Upper lobe of right lung (tissue), 1 donor: ENCODE measurements at regions not wholly inside any gene's neighbourhood (a gene's known extent, or its start where the extent isn't known, plus 50 kb on each side); places are given as distances from the start of the nearest gene placed in this dataset.

Experiments
- ATAC-seq: fragments of 200-7000 bp; cut with Tn5 transposase; one replicate; pipeline ENCODE4 v1.9.1; 2020; ENCODE audit warnings: mild to moderate bottlenecking, moderate library complexity
- DNase-seq: peaks from one replicate; pipeline ENCODE4 v3.0.0-alpha.2; 2020
- H3K27ac ChIP-seq: fragments of 200-600 bp; one replicate; pipeline ENCODE4 v1.8.0; 2022
- H3K27me3 ChIP-seq: fragments of 200-600 bp; one replicate; pipeline ENCODE4 v1.8.0; 2022; ENCODE audit warnings: mild to moderate bottlenecking
- H3K36me3 ChIP-seq: fragments of 200-600 bp; one replicate; pipeline ENCODE4 v1.8.0; 2022
- H3K4me1 ChIP-seq: fragments of 200-600 bp; one replicate; pipeline ENCODE4 v1.8.0; 2022
- H3K4me3 ChIP-seq: fragments of 200-600 bp; one replicate; pipeline ENCODE4 v1.8.0; 2022; ENCODE audit warnings: mild to moderate bottlenecking
- H3K9me3 ChIP-seq: fragments of 200-600 bp; one replicate; pipeline ENCODE4 v1.8.0; 2022
- CTCF ChIP-seq: fragments of 200-600 bp; IDR thresholded peaks from one replicate; pipeline ENCODE4 v1.8.0; 2022; ENCODE audit warnings: antibody characterized with exemption
- intact Hi-C: fragments of 100-400 bp; cut with DNase I; formaldehyde crosslinking; loops from one replicate; pipeline ENCODE4 v1.11.0; 2022
- donor health status: DM: no; HTN: yes; CAD: no; lungs with severe emphysema.

- Histone ChIP-seq H3K4me1 (no peaks in the 10 kb centered on the region), H3K9me3 (no peaks in the 10 kb centered on the region), H3K27ac (no peak overlapping the region), H3K4me3 (no peak overlapping the region), H3K36me3 (no peaks in the 10 kb centered on the region), H3K27me3 (no peaks in the 10 kb centered on the region)
- no peak for TF ChIP-seq CTCF
- no peak for DNase-seq
- no peak for ATAC-seq
- intact Hi-C loops = no loop called here
Measured at GRCh38 chr5:173494446-173494845, 122.0 kb downstream of the BOD1 start.

- no peaks in the 10 kb centered on the region for H3K4me1 ChIP-seq
Measured at GRCh38 chr5:173493846-173494245, 122.6 kb downstream of the BOD1 start.

GRCh38 chr5:173493040-173493439, 123.4 kb downstream of the BOD1 start:
- H3K27ac ChIP-seq = no peak overlapping the region
- H3K4me3 ChIP-seq = no peak overlapping the region
- H3K4me1 ChIP-seq = no peaks in the 10 kb centered on the region
- intact Hi-C loops = no loop called here
- no peaks in the 10 kb centered on the region for H3K27me3 ChIP-seq
- H3K36me3 ChIP-seq = no peaks in the 10 kb centered on the region
- H3K9me3 ChIP-seq = no peaks in the 10 kb centered on the region
- no peak for TF ChIP-seq CTCF
- DNase-seq (no peak), ATAC-seq (no peak)

More at GRCh38 chr5:173493846-173494245, 122.6 kb downstream of the BOD1 start:
- Histone ChIP-seq H3K4me3 (no peak overlapping the region), H3K27ac (no peak overlapping the region), H3K36me3 (no peaks in the 10 kb centered on the region), H3K9me3 (no peaks in the 10 kb centered on the region), H3K27me3 (no peaks in the 10 kb centered on the region)
- TF ChIP-seq CTCF = no peak
- DNase-seq (no peak), ATAC-seq (no peak)
- intact Hi-C loops = no loop called here

GRCh38 chr5:173490681-173491080, 125.8 kb downstream of the BOD1 start:
- no peak for TF ChIP-seq CTCF
- DNase-seq = no peak
- Histone ChIP-seq H3K36me3 (no peaks in the 10 kb centered on the region), H3K27ac (no peak overlapping the region), H3K9me3 (no peaks in the 10 kb centered on the region), H3K4me1 (no peaks in the 10 kb centered on the region), H3K27me3 (no peaks in the 10 kb centered on the region), H3K4me3 (no peak overlapping the region)
- no peak for ATAC-seq
- intact Hi-C loops = no loop called here

- H3K27ac ChIP-seq = no peak overlapping the region
- H3K9me3 ChIP-seq = no peaks in the 10 kb centered on the region
- no peaks in the 10 kb centered on the region for H3K27me3 ChIP-seq
- H3K36me3 ChIP-seq = no peaks in the 10 kb centered on the region
- no peak for ATAC-seq
- no peaks in the 10 kb centered on the region for H3K4me1 ChIP-seq
- no peak for TF ChIP-seq CTCF
- no peak for DNase-seq
- intact Hi-C loops = no loop called here
- no peak overlapping the region for H3K4me3 ChIP-seq
Measured at GRCh38 chr5:173488144-173488543, 128.3 kb downstream of the BOD1 start.

- intact Hi-C loops = no loop called here
- Histone ChIP-seq H3K4me1 (no peaks in the 10 kb centered on the region), H3K27me3 (no peaks in the 10 kb centered on the region), H3K36me3 (no peaks in the 10 kb centered on the region), H3K9me3 (no peaks in the 10 kb centered on the region), H3K27ac (no peak overlapping the region), H3K4me3 (no peak overlapping the region)
- no peak for TF ChIP-seq CTCF
- DNase-seq (no peak), ATAC-seq (no peak)
Measured at GRCh38 chr5:173487300-173487699, 129.2 kb downstream of the BOD1 start.
